SJSA1 (cell line): ENCODE measurements at regions not wholly inside any gene's neighbourhood (a gene's known extent, or its start where the extent isn't known, plus 50 kb on each side); places are given as distances from the start of the nearest gene placed in this dataset.
"Not testable (repeated sequence)": the region's sequence is repeated elsewhere in the genome, so short reads cannot be mapped to it uniquely, and the experiment has no call there.

Source experiments
- DNase-seq, 2 experiments: peaks; one replicate each; pipeline ENCODE4 v3.0.0-alpha.2; 2015 to 2020; ENCODE audit warnings: low spot score in 2 of 2, low read depth in 1 of 2
- H3K27ac ChIP-seq: fragments of 250-450 bp; sonication (Bioruptor Pico); 2 replicates; pipeline ENCODE4 v1.5.1; 2020; ENCODE audit warnings: mild to moderate bottlenecking, moderate library complexity
- H3K27me3 ChIP-seq: fragments of 250-450 bp; sonication (Bioruptor Pico); replicated peaks from 2 replicates; pipeline ENCODE4 v1.5.1; 2020; ENCODE audit warnings: mild to moderate bottlenecking, moderate library complexity
- H3K36me3 ChIP-seq: fragments of 250-450 bp; sonication (Bioruptor Pico); 2 replicates; pipeline ENCODE4 v1.5.1; 2020; ENCODE audit warnings: mild to moderate bottlenecking
- H3K4me1 ChIP-seq: fragments of 250-450 bp; sonication (Bioruptor Pico); replicated peaks from 2 replicates; pipeline ENCODE4 v1.6.1; 2021; ENCODE audit warnings: mild to moderate bottlenecking
- H3K4me3 ChIP-seq: fragments of 250-450 bp; sonication (Bioruptor Pico); 2 replicates; pipeline ENCODE4 v1.5.1; 2020; ENCODE audit warnings: mild to moderate bottlenecking
- H3K9me3 ChIP-seq: fragments of 250-450 bp; sonication (Bioruptor Pico); replicated peaks from 2 replicates; pipeline ENCODE4 v1.5.1; 2020; ENCODE audit warnings: mild to moderate bottlenecking

- H3K27ac ChIP-seq: no peak overlapping the region
- no peaks in the 10 kb centered on the region for H3K36me3 ChIP-seq
- DNase-seq: no peak
- peaks cover 4% of the 10 kb centered on the region for H3K4me1 ChIP-seq
- H3K27me3 ChIP-seq: no peaks in the 10 kb centered on the region
- H3K4me3 ChIP-seq: no peak overlapping the region
- no peaks in the 10 kb centered on the region for H3K9me3 ChIP-seq
Measured at GRCh38 chr20:40863355-40863919, 165.2 kb upstream of the TOP1 start.

- DNase-seq: no peak
- Histone ChIP-seq H3K4me3 (no peak overlapping the region), H3K27ac (no peak overlapping the region), H3K27me3 (no peaks in the 10 kb centered on the region), H3K36me3 (no peaks in the 10 kb centered on the region), H3K4me1 (peaks cover 14% of the 10 kb centered on the region), H3K9me3 (no peaks in the 10 kb centered on the region)
Measured at GRCh38 chr20:40864470-40864869, 164.2 kb upstream of the TOP1 start.

- DNase-seq: no peak
Measured at GRCh38 chr20:40865095-40865494, 163.5 kb upstream of the TOP1 start.

GRCh38 chr20:40866056-40866455 is 162.6 kb upstream of the TOP1 start:
- Histone ChIP-seq H3K27me3 (no peaks in the 10 kb centered on the region), H3K36me3 (no peaks in the 10 kb centered on the region), H3K9me3 (no peaks in the 10 kb centered on the region), H3K27ac (no peak overlapping the region), H3K4me3 (no peak overlapping the region), H3K4me1 (peaks cover 16% of the 10 kb centered on the region)
- DNase-seq: no peak

More at GRCh38 chr20:40865095-40865494, 163.5 kb upstream of the TOP1 start:
- Histone ChIP-seq H3K4me3 (no peak overlapping the region), H3K9me3 (no peaks in the 10 kb centered on the region), H3K27ac (no peak overlapping the region), H3K4me1 (peaks cover 16% of the 10 kb centered on the region), H3K27me3 (no peaks in the 10 kb centered on the region), H3K36me3 (no peaks in the 10 kb centered on the region)

- H3K9me3 ChIP-seq: no peaks in the 10 kb centered on the region
- H3K4me3 ChIP-seq: no peak overlapping the region
- peak; percentile 49 to 52 for DNase-seq
- H3K36me3 ChIP-seq: no peaks in the 10 kb centered on the region
- peaks cover 16% of the 10 kb centered on the region for H3K4me1 ChIP-seq
- H3K27ac ChIP-seq: no peak overlapping the region
- H3K27me3 ChIP-seq: no peaks in the 10 kb centered on the region
Measured at GRCh38 chr20:40868551-40869217, 159.9 kb upstream of the TOP1 start.

GRCh38 chr20:40869218-40870147 is 159.1 kb upstream of the TOP1 start:
- peaks cover 16% of the 10 kb centered on the region for H3K4me1 ChIP-seq
- no peaks in the 10 kb centered on the region for H3K9me3 ChIP-seq
- no peaks in the 10 kb centered on the region for H3K36me3 ChIP-seq
- no peak overlapping the region for H3K27ac ChIP-seq
- no peaks in the 10 kb centered on the region for H3K27me3 ChIP-seq
- no peak for DNase-seq
- H3K4me3 ChIP-seq: no peak overlapping the region

GRCh38 chr20:40875116-40876085 is 153.2 kb upstream of the TOP1 start:
- no peak for DNase-seq
- Histone ChIP-seq H3K4me3 (no peak overlapping the region), H3K36me3 (no peaks in the 10 kb centered on the region), H3K27ac (no peak overlapping the region), H3K27me3 (no peaks in the 10 kb centered on the region), H3K4me1 (no peaks in the 10 kb centered on the region), H3K9me3 (no peaks in the 10 kb centered on the region)

- H3K36me3 ChIP-seq, H3K27me3 ChIP-seq, H3K4me3 ChIP-seq, H3K27ac ChIP-seq, H3K4me1 ChIP-seq, DNase-seq, H3K9me3 ChIP-seq: not testable (repeated sequence)
Measured at GRCh38 chr20:40878099-40878498, 150.5 kb upstream of the TOP1 start.

GRCh38 chr20:40880063-40880728 is 148.4 kb upstream of the TOP1 start:
- Histone ChIP-seq H3K27ac (no peak overlapping the region), H3K36me3 (no peaks in the 10 kb centered on the region), H3K27me3 (no peaks in the 10 kb centered on the region), H3K4me1 (no peaks in the 10 kb centered on the region), H3K9me3 (no peaks in the 10 kb centered on the region), H3K4me3 (no peak overlapping the region)
- no peak for DNase-seq

- Histone ChIP-seq H3K4me3 (no peak overlapping the region), H3K27ac (no peak overlapping the region), H3K9me3 (no peaks in the 10 kb centered on the region), H3K27me3 (no peaks in the 10 kb centered on the region), H3K4me1 (no peaks in the 10 kb centered on the region), H3K36me3 (no peaks in the 10 kb centered on the region)
- DNase-seq: no peak
Measured at GRCh38 chr20:40880729-40881109, 147.9 kb upstream of the TOP1 start.

GRCh38 chr20:40882152-40882551 is 146.5 kb upstream of the TOP1 start:
- no peak for DNase-seq
- Histone ChIP-seq H3K27me3 (no peaks in the 10 kb centered on the region), H3K4me1 (no peaks in the 10 kb centered on the region), H3K9me3 (no peaks in the 10 kb centered on the region), H3K4me3 (no peak overlapping the region), H3K36me3 (no peaks in the 10 kb centered on the region), H3K27ac (no peak overlapping the region)

GRCh38 chr20:40883097-40883496 is 145.5 kb upstream of the TOP1 start:
- Histone ChIP-seq H3K9me3 (no peaks in the 10 kb centered on the region), H3K27me3 (no peaks in the 10 kb centered on the region), H3K4me3 (no peak overlapping the region), H3K4me1 (no peaks in the 10 kb centered on the region), H3K27ac (no peak overlapping the region), H3K36me3 (no peaks in the 10 kb centered on the region)
- DNase-seq: no peak

- Histone ChIP-seq H3K27me3 (no peaks in the 10 kb centered on the region), H3K9me3 (no peaks in the 10 kb centered on the region), H3K27ac (no peak overlapping the region), H3K4me1 (no peaks in the 10 kb centered on the region), H3K36me3 (no peaks in the 10 kb centered on the region), H3K4me3 (no peak overlapping the region)
- DNase-seq: no peak
Measured at GRCh38 chr20:40887105-40887504, 141.5 kb upstream of the TOP1 start.
